ENCODE measurements at regions not wholly inside any gene's neighbourhood (a gene's known extent, or its start where the extent isn't known, plus 50 kb on each side); places are given as distances from the start of the nearest gene placed in this dataset.

DNA sequence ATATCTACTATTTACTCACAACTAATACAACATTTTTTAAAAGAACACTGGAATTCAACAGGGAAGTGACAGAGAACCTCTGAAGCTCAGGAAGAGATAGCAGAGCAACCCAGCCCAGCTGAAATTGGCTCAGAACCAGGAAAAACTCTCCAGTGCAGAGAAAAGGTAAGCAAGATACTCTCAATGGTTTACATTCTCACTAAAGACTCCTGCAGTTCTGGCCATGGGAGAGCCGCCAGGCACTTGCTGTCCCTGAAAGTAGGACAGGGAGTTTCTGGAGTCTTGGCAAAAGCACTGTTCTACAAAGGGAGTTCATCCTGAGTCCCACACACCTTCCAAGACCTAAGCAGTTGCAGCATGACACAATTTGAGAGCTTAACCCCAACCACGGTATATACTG, 330.8 kb downstream of the TRIM36 start:
- intact Hi-C loops (cut with micrococcal nuclease; ENCODE audit: unreplicated experiment) = no loop called here
- ChIA-PET CTCF (no interaction called here), POLR2A (ENCODE audit: low non-redundant PET) (no interaction called here)
- TF ChIP-seq CTCF (conservative IDR thresholded peaks at IDR 0.05; ENCODE audit: low read depth, low read length) = no peak
- no peak overlapping the region for H3K4me3 ChIP-seq (ENCODE audit: low read depth, low read length, poor library complexity, severe bottlenecking)
- no peaks in the 10 kb centered on the region for H3K36me3 ChIP-seq (ENCODE audit: insufficient read depth, low read length, poor library complexity, severe bottlenecking)
- no peak overlapping the region for H3K27ac ChIP-seq (ENCODE audit: low read depth, low read length, poor library complexity, severe bottlenecking)
- BruUV-seq (replicated peaks) = no TSS peak
- no peaks in the 10 kb centered on the region for H3K4me1 ChIP-seq (ENCODE audit: insufficient read depth, low read length, poor library complexity, severe bottlenecking)
- H3K27me3 ChIP-seq (replicated peaks; ENCODE audit: insufficient read depth, low read depth, low read length, poor library complexity) = no peaks in the 10 kb centered on the region
- DNase-seq (ENCODE audit: low spot score) = no peak
- no peaks in the 10 kb centered on the region for H3K9me3 ChIP-seq (ENCODE audit: low read depth, low read length, poor library complexity, severe bottlenecking)

- Histone ChIP-seq H3K27ac (ENCODE audit: low read depth, low read length, poor library complexity, severe bottlenecking) (no peak overlapping the region), H3K36me3 (ENCODE audit: insufficient read depth, low read length, poor library complexity, severe bottlenecking) (no peaks in the 10 kb centered on the region), H3K4me1 (ENCODE audit: insufficient read depth, low read length, poor library complexity, severe bottlenecking) (no peaks in the 10 kb centered on the region), H3K27me3 (replicated peaks; ENCODE audit: insufficient read depth, low read depth, low read length, poor library complexity) (no peaks in the 10 kb centered on the region), H3K4me3 (ENCODE audit: low read depth, low read length, poor library complexity, severe bottlenecking) (no peak overlapping the region), H3K9me3 (ENCODE audit: low read depth, low read length, poor library complexity, severe bottlenecking) (peaks cover 3% of the 10 kb centered on the region)
- intact Hi-C loops (cut with micrococcal nuclease; ENCODE audit: unreplicated experiment) = no loop called here
- no peak for DNase-seq (ENCODE audit: low spot score)
- POLR2A ChIA-PET (ENCODE audit: low non-redundant PET) = no interaction called here
- CTCF ChIA-PET = no interaction called here
- TF ChIP-seq EZH2 (IDR thresholded peaks at IDR 0.05; ENCODE audit: borderline replicate concordance, low read depth, low read length, poor library complexity, severe bottlenecking) (no peak), CTCF (conservative IDR thresholded peaks at IDR 0.05; ENCODE audit: low read depth, low read length) (no peak)
- no TSS peak for BruUV-seq (replicated peaks)
These were observed 339.6 kb downstream of the TRIM36 start for GRCh38 chr5:114830114-114830513.

- no TSS peak for BruUV-seq (replicated peaks)
- H3K27me3 ChIP-seq (replicated peaks; ENCODE audit: insufficient read depth, low read depth, low read length, poor library complexity) = no peaks in the 10 kb centered on the region
- no peaks in the 10 kb centered on the region for H3K4me1 ChIP-seq (ENCODE audit: insufficient read depth, low read length, poor library complexity, severe bottlenecking)
- H3K4me3 ChIP-seq (ENCODE audit: low read depth, low read length, poor library complexity, severe bottlenecking) = no peak overlapping the region
- ChIA-PET POLR2A (ENCODE audit: low non-redundant PET) (no interaction called here), CTCF (no interaction called here)
- intact Hi-C loops (cut with micrococcal nuclease; ENCODE audit: unreplicated experiment) = no loop called here
- H3K9me3 ChIP-seq (ENCODE audit: low read depth, low read length, poor library complexity, severe bottlenecking) = peaks cover 10% of the 10 kb centered on the region
- H3K27ac ChIP-seq (ENCODE audit: low read depth, low read length, poor library complexity, severe bottlenecking) = no peak overlapping the region
- no peak for DNase-seq (ENCODE audit: low spot score)
- H3K36me3 ChIP-seq (ENCODE audit: insufficient read depth, low read length, poor library complexity, severe bottlenecking) = no peaks in the 10 kb centered on the region
- TF ChIP-seq CTCF (conservative IDR thresholded peaks at IDR 0.05; ENCODE audit: low read depth, low read length) = no peak
- no peak for TF ChIP-seq EZH2 (IDR thresholded peaks at IDR 0.05; ENCODE audit: borderline replicate concordance, low read depth, low read length, poor library complexity, severe bottlenecking)
These were observed 346.8 kb downstream of the TRIM36 start for GRCh38 chr5:114822863-114823262.

All from A673 (cell line).